HUES48 (cell line): ENCODE measurements at regions not wholly inside any gene's neighbourhood (a gene's known extent, or its start where the extent isn't known, plus 50 kb on each side); places are given as distances from the start of the nearest gene placed in this dataset.
A peak's percentile ranks its signal among the peaks of the same experiment; 100 is the strongest.

Source experiments
- H3K27ac ChIP-seq: one replicate; pipeline ENCODE4 v1.7.0; 2013; ENCODE audit warnings: low read depth, low read length, inconsistent platforms
- H3K27me3 ChIP-seq: 2 replicates; pipeline ENCODE4 v1.6.1; 2013; ENCODE audit warnings: mild to moderate bottlenecking, low read length; ENCODE audit not compliant: control insufficient read depth, insufficient read depth
- H3K36me3 ChIP-seq: 2 replicates; pipeline ENCODE4 v1.6.1; 2013; ENCODE audit warnings: low read length; ENCODE audit not compliant: control insufficient read depth, insufficient read depth
- H3K4me1 ChIP-seq: 2 replicates; pipeline ENCODE4 v1.6.1; 2013; ENCODE audit warnings: mild to moderate bottlenecking, low read length; ENCODE audit not compliant: control insufficient read depth, insufficient read depth
- H3K4me3 ChIP-seq: 2 replicates; pipeline ENCODE4 v1.5.1; 2013; ENCODE audit warnings: mild to moderate bottlenecking, low read depth, low read length
- H3K9ac ChIP-seq: 2 replicates; pipeline ENCODE4 v1.6.1; 2013; ENCODE audit warnings: mild to moderate bottlenecking, low read depth, low read length, moderate library complexity
- H3K9me3 ChIP-seq: 2 replicates; pipeline ENCODE4 v1.6.1; 2013; ENCODE audit warnings: low read length; ENCODE audit not compliant: control insufficient read depth, insufficient read depth

- H3K36me3 ChIP-seq = no peaks in the 10 kb centered on the region
- no peaks in the 10 kb centered on the region for H3K27me3 ChIP-seq
- 0 out of 2 replicates have a peak overlapping the region, but pooled peaks have one; percentile 1 for H3K9ac ChIP-seq
- H3K4me1 ChIP-seq = peaks cover 16% of the 10 kb centered on the region
- no peaks in the 10 kb centered on the region for H3K9me3 ChIP-seq
- H3K27ac ChIP-seq = peak overlapping the region; percentile 92
- no peak overlapping the region for H3K4me3 ChIP-seq
These were observed 301.0 kb downstream of the NDFIP2 start for GRCh38 chr13:79781829-79782540.

GRCh38 chr13:79780240-79780639 lies 299.3 kb downstream of the NDFIP2 start:
- Histone ChIP-seq H3K27ac (no peak overlapping the region), H3K36me3 (no peaks in the 10 kb centered on the region), H3K4me3 (no peak overlapping the region), H3K4me1 (peaks cover 30% of the 10 kb centered on the region), H3K9ac (no peak overlapping the region), H3K27me3 (no peaks in the 10 kb centered on the region), H3K9me3 (no peaks in the 10 kb centered on the region)

GRCh38 chr13:79779761-79780160 lies 298.8 kb downstream of the NDFIP2 start:
- peaks cover 30% of the 10 kb centered on the region for H3K4me1 ChIP-seq
- H3K4me3 ChIP-seq = no peak overlapping the region
- H3K36me3 ChIP-seq = no peaks in the 10 kb centered on the region
- H3K27ac ChIP-seq = peak overlapping the region; percentile 3
- no peak overlapping the region for H3K9ac ChIP-seq
- no peaks in the 10 kb centered on the region for H3K9me3 ChIP-seq
- no peaks in the 10 kb centered on the region for H3K27me3 ChIP-seq

GRCh38 chr13:79778741-79779460 lies 297.9 kb downstream of the NDFIP2 start:
- Histone ChIP-seq H3K9me3 (no peaks in the 10 kb centered on the region), H3K4me3 (no peak overlapping the region), H3K9ac (no peak overlapping the region), H3K36me3 (no peaks in the 10 kb centered on the region), H3K4me1 (peaks cover 30% of the 10 kb centered on the region), H3K27me3 (no peaks in the 10 kb centered on the region), H3K27ac (no peak overlapping the region)

GRCh38 chr13:79777504-79777903 lies 296.5 kb downstream of the NDFIP2 start:
- Histone ChIP-seq H3K4me1 (peaks cover 22% of the 10 kb centered on the region), H3K27me3 (no peaks in the 10 kb centered on the region), H3K9ac (no peak overlapping the region), H3K27ac (no peak overlapping the region), H3K36me3 (no peaks in the 10 kb centered on the region), H3K9me3 (no peaks in the 10 kb centered on the region), H3K4me3 (no peak overlapping the region)

GRCh38 chr13:79776531-79777295 lies 295.8 kb downstream of the NDFIP2 start:
- no peak overlapping the region for H3K9ac ChIP-seq
- peaks cover 14% of the 10 kb centered on the region for H3K4me1 ChIP-seq
- peak overlapping the region; percentile 21 for H3K27ac ChIP-seq
- H3K27me3 ChIP-seq = no peaks in the 10 kb centered on the region
- no peaks in the 10 kb centered on the region for H3K9me3 ChIP-seq
- H3K4me3 ChIP-seq = no peak overlapping the region
- no peaks in the 10 kb centered on the region for H3K36me3 ChIP-seq

GRCh38 chr13:79775830-79776229 lies 294.9 kb downstream of the NDFIP2 start:
- no peaks in the 10 kb centered on the region for H3K27me3 ChIP-seq
- peak overlapping the region; percentile 21 for H3K27ac ChIP-seq
- no peak overlapping the region for H3K9ac ChIP-seq
- no peaks in the 10 kb centered on the region for H3K36me3 ChIP-seq
- no peak overlapping the region for H3K4me3 ChIP-seq
- peaks cover 13% of the 10 kb centered on the region for H3K4me1 ChIP-seq
- H3K9me3 ChIP-seq = no peaks in the 10 kb centered on the region

GRCh38 chr13:79772811-79773210 lies 291.9 kb downstream of the NDFIP2 start:
- Histone ChIP-seq H3K27me3 (no peaks in the 10 kb centered on the region), H3K36me3 (no peaks in the 10 kb centered on the region), H3K27ac (no peak overlapping the region), H3K9me3 (no peaks in the 10 kb centered on the region), H3K4me3 (no peak overlapping the region), H3K9ac (no peak overlapping the region), H3K4me1 (peaks cover 13% of the 10 kb centered on the region)

GRCh38 chr13:79771493-79771892 lies 290.5 kb downstream of the NDFIP2 start:
- Histone ChIP-seq H3K9ac (no peak overlapping the region), H3K4me3 (no peak overlapping the region), H3K36me3 (no peaks in the 10 kb centered on the region), H3K4me1 (peaks cover 11% of the 10 kb centered on the region), H3K9me3 (no peaks in the 10 kb centered on the region), H3K27ac (no peak overlapping the region), H3K27me3 (no peaks in the 10 kb centered on the region)

GRCh38 chr13:79770056-79770455 lies 289.1 kb downstream of the NDFIP2 start:
- H3K4me3 ChIP-seq = no peak overlapping the region
- no peak overlapping the region for H3K27ac ChIP-seq
- H3K9ac ChIP-seq = no peak overlapping the region
- no peaks in the 10 kb centered on the region for H3K36me3 ChIP-seq
- no peaks in the 10 kb centered on the region for H3K4me1 ChIP-seq
- no peaks in the 10 kb centered on the region for H3K27me3 ChIP-seq
- H3K9me3 ChIP-seq = no peaks in the 10 kb centered on the region

GRCh38 chr13:79767126-79767525 lies 286.2 kb downstream of the NDFIP2 start:
- H3K27ac ChIP-seq = no peak overlapping the region
- H3K4me1 ChIP-seq = no peaks in the 10 kb centered on the region

More at GRCh38 chr13:79767126-79767525, 286.2 kb downstream of the NDFIP2 start:
- Histone ChIP-seq H3K36me3 (no peaks in the 10 kb centered on the region), H3K9me3 (no peaks in the 10 kb centered on the region), H3K4me3 (no peak overlapping the region), H3K27me3 (no peaks in the 10 kb centered on the region), H3K9ac (no peak overlapping the region)
